ENCODE measurements at regions not wholly inside any gene's neighbourhood (a gene's known extent, or its start where the extent isn't known, plus 50 kb on each side); places are given as distances from the start of the nearest gene placed in this dataset.
A peak's percentile ranks its signal among the peaks of the same experiment; 100 is the strongest.

- DNase-seq (ENCODE audit: low read depth, low spot score), result no peak
- Histone ChIP-seq H3K9me2 (ENCODE audit: insufficient read depth) (no peaks in the 10 kb centered on the region), H3K79me2 (ENCODE audit: insufficient read depth, low read length) (no peaks in the 10 kb centered on the region), H3K27ac (ENCODE audit: low read depth, low read length) (no peak overlapping the region), H2AFZ (ENCODE audit: low read depth, low read length, poor library complexity, severe bottlenecking) (no peak overlapping the region), H4K20me1 (ENCODE audit: insufficient read depth) (no peaks in the 10 kb centered on the region), H3K9ac (ENCODE audit: low read length) (no peak overlapping the region), H3K36me3 (ENCODE audit: control insufficient read depth in 1 of 2, insufficient read depth in 2 of 2, low read length in 2 of 2) (no peaks in the 10 kb centered on the region), H3K9me3 (ENCODE audit: control insufficient read depth in 1 of 2, insufficient read depth in 1 of 2, low read depth in 1 of 2, low read length in 2 of 2) (no peaks in the 10 kb centered on the region), H3K4me2 (ENCODE audit: low read length) (no peak overlapping the region), H3K27me3 (ENCODE audit: insufficient read depth, low read length) (peaks cover 6% of the 10 kb centered on the region; the same call in 1 of the 2 replicates), H3K4me3 (replicated peaks in 1 of 2; ENCODE audit: low read depth in 1 of 2, low read length in 2 of 2) (no peak overlapping the region), H3K4me1 (ENCODE audit: control insufficient read depth in 1 of 2, insufficient read depth in 2 of 2, low read length in 2 of 2) (no peaks in the 10 kb centered on the region)
- intact Hi-C loops (cut with micrococcal nuclease), result no loop called here
- ChIA-PET RAD21 (ENCODE audit: low non-redundant PET in 1 of 2, low total read pairs in 2 of 2, uncharacterized antibody in 2 of 2, unreplicated experiment in 2 of 2) (no interaction called here), CTCF (no interaction called here), POLR2A (no interaction called here)
- no TSS peak for BruUV-seq (replicated peaks)
- TF ChIP-seq POLR2A (IDR thresholded peaks at IDR 0.05; ENCODE audit: borderline replicate concordance, extremely low read depth, insufficient read depth, insufficient read length), result no peak
- TF ChIP-seq, protein P1, sequence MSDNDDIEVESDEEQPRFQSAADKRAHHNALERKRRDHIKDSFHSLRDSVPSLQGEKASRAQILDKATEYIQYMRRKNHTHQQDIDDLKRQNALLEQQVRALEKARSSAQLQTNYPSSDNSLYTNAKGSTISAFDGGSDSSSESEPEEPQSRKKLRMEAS (IDR thresholded peaks at IDR 0.05), result no peak
- TF ChIP-seq ZNF274 (IDR thresholded peaks at IDR 0.05; ENCODE audit: low read depth, low read length), result no peak
- ATAC-seq, result no peak
Measured at GRCh38 chr16:73847090-73847489, 449.5 kb upstream of the PSMD7 start.

- peaks cover 6% of the 10 kb centered on the region; the same call in 1 of the 2 replicates for H3K27me3 ChIP-seq (ENCODE audit: insufficient read depth, low read length)
- H3K27ac ChIP-seq (ENCODE audit: low read depth, low read length), result no peak overlapping the region
- no peak overlapping the region for H3K4me3 ChIP-seq (replicated peaks in 1 of 2; ENCODE audit: low read depth in 1 of 2, low read length in 2 of 2)
- H3K36me3 ChIP-seq (ENCODE audit: control insufficient read depth in 1 of 2, insufficient read depth in 2 of 2, low read length in 2 of 2), result no peaks in the 10 kb centered on the region
- TF ChIP-seq JUND (IDR thresholded peaks at IDR 0.05), result no peak
- no peak for TF ChIP-seq ZBTB33 (IDR thresholded peaks at IDR 0.05; ENCODE audit: extremely low read depth, insufficient replicate concordance, low read length)
- TF ChIP-seq, protein P2, sequence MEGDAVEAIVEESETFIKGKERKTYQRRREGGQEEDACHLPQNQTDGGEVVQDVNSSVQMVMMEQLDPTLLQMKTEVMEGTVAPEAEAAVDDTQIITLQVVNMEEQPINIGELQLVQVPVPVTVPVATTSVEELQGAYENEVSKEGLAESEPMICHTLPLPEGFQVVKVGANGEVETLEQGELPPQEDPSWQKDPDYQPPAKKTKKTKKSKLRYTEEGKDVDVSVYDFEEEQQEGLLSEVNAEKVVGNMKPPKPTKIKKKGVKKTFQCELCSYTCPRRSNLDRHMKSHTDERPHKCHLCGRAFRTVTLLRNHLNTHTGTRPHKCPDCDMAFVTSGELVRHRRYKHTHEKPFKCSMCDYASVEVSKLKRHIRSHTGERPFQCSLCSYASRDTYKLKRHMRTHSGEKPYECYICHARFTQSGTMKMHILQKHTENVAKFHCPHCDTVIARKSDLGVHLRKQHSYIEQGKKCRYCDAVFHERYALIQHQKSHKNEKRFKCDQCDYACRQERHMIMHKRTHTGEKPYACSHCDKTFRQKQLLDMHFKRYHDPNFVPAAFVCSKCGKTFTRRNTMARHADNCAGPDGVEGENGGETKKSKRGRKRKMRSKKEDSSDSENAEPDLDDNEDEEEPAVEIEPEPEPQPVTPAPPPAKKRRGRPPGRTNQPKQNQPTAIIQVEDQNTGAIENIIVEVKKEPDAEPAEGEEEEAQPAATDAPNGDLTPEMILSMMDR (IDR thresholded peaks at IDR 0.05 in 2 of 3, conservative IDR thresholded peaks at IDR 0.05 in 1 of 3; ENCODE audit: borderline replicate concordance in 1 of 3, insufficient read depth in 1 of 3, low read depth in 2 of 3, low read length in 2 of 3), result peak; percentile 14 to 42 (median 33); a peak in 2 of 6 replicates
- peak; percentile 40 for TF ChIP-seq RAD21 (IDR thresholded peaks at IDR 0.05; ENCODE audit: low read depth)
- H3K9me3 ChIP-seq (ENCODE audit: control insufficient read depth in 1 of 2, insufficient read depth in 1 of 2, low read depth in 1 of 2, low read length in 2 of 2), result no peaks in the 10 kb centered on the region
- H3K4me2 ChIP-seq (ENCODE audit: low read length), result no peak overlapping the region
- DNase-seq (ENCODE audit: low read depth, low spot score) (no peak), ATAC-seq (no peak)
- BruUV-seq (replicated peaks), result no TSS peak
- H3K9ac ChIP-seq (ENCODE audit: low read length), result no peak overlapping the region
- H3K9me2 ChIP-seq (ENCODE audit: insufficient read depth), result no peaks in the 10 kb centered on the region
- H2AFZ ChIP-seq (ENCODE audit: low read depth, low read length, poor library complexity, severe bottlenecking), result no peak overlapping the region
- no peaks in the 10 kb centered on the region for H3K4me1 ChIP-seq (ENCODE audit: control insufficient read depth in 1 of 2, insufficient read depth in 2 of 2, low read length in 2 of 2)
- ChIA-PET POLR2A (no interaction called here), CTCF (no interaction called here), RAD21 (ENCODE audit: low non-redundant PET in 1 of 2, low total read pairs in 2 of 2, uncharacterized antibody in 2 of 2, unreplicated experiment in 2 of 2) (no interaction called here)
- no peaks in the 10 kb centered on the region for H3K79me2 ChIP-seq (ENCODE audit: insufficient read depth, low read length)
- no peaks in the 10 kb centered on the region for H4K20me1 ChIP-seq (ENCODE audit: insufficient read depth)
- intact Hi-C loops (cut with micrococcal nuclease), result no loop called here
Measured at GRCh38 chr16:73846356-73846755, 450.3 kb upstream of the PSMD7 start.
